SK-N-SH treated with all-trans-retinoic acid at 6 μM for 48 hours (cell line): ENCODE measurements at regions not wholly inside any gene's neighbourhood (a gene's known extent, or its start where the extent isn't known, plus 50 kb on each side); places are given as distances from the start of the nearest gene placed in this dataset.

ENCODE experiments used
- BACH2 ChIP-seq: fragments of 250-450 bp; sonication (Bioruptor Pico); IDR thresholded peaks from 2 replicates; pipeline ENCODE4 v1.9.0; 2021; ENCODE audit warnings: mild to moderate bottlenecking, borderline replicate concordance
- CREB5 ChIP-seq: fragments of 250-450 bp; sonication (Bioruptor Pico); IDR thresholded peaks from 2 replicates; pipeline ENCODE4 v1.5.1; 2020; ENCODE audit warnings: low read depth, mild to moderate bottlenecking, moderate library complexity
- CSDC2 ChIP-seq: fragments of 250-450 bp; sonication (Bioruptor Pico); IDR thresholded peaks from 2 replicates; pipeline ENCODE4 v1.5.0; 2020; ENCODE audit warnings: mild to moderate bottlenecking, moderate library complexity
- CSRNP3 ChIP-seq: fragments of 250-450 bp; sonication (Bioruptor Pico); IDR thresholded peaks from 2 replicates; pipeline ENCODE4 v1.5.1; 2021; ENCODE audit warnings: mild to moderate bottlenecking, moderate library complexity
- GLIS3 ChIP-seq: fragments of 250-450 bp; sonication (Bioruptor Pico); IDR thresholded peaks from 2 replicates; pipeline ENCODE4 v1.5.0; 2020; ENCODE audit warnings: mild to moderate bottlenecking, moderate library complexity
- PATZ1 ChIP-seq: fragments of 250-450 bp; sonication (Bioruptor Pico); IDR thresholded peaks from 2 replicates; pipeline ENCODE4 v1.8.0; 2020; ENCODE audit warnings: mild to moderate bottlenecking, moderate library complexity, borderline replicate concordance
- PPARA ChIP-seq: fragments of 250-450 bp; sonication (Bioruptor Pico); IDR thresholded peaks from 2 replicates; pipeline ENCODE4 v1.5.0; 2020; ENCODE audit warnings: mild to moderate bottlenecking, borderline replicate concordance
- RARB ChIP-seq: fragments of 250-450 bp; sonication (Bioruptor Pico); IDR thresholded peaks from 2 replicates; pipeline ENCODE4 v1.8.0; 2021; ENCODE audit warnings: mild to moderate bottlenecking, moderate library complexity
- TOX ChIP-seq: fragments of 250-450 bp; sonication (Bioruptor Pico); IDR thresholded peaks from 2 replicates; pipeline ENCODE4 v1.8.0; 2021; ENCODE audit warnings: mild to moderate bottlenecking, moderate library complexity, borderline replicate concordance
- ZFP3 ChIP-seq: fragments of 250-450 bp; sonication (Bioruptor Pico); IDR thresholded peaks from 2 replicates; pipeline ENCODE4 v1.5.0; 2020; ENCODE audit warnings: mild to moderate bottlenecking, moderate library complexity
- ZNF70 ChIP-seq: fragments of 450-650 bp; formaldehyde crosslinking; IDR thresholded peaks from 2 replicates; pipeline ENCODE4 v1.5.0; 2020; ENCODE audit warnings: mild to moderate bottlenecking, moderate library complexity

GRCh38 chr4:12446657-12447185 is 1018.0 kb upstream of the HS3ST1 start:
- TF ChIP-seq CREB5 (CRISPR knock-in tag) (no peak), PPARA (CRISPR knock-in tag) (no peak), RARB (no peak), CSRNP3 (CRISPR knock-in tag) (no peak), TOX (CRISPR knock-in tag) (no peak), CSDC2 (no peak), PATZ1 (CRISPR knock-in tag) (no peak), ZFP3 (CRISPR knock-in tag) (no peak), ZNF70 (CRISPR knock-in tag) (no peak), BACH2 (CRISPR knock-in tag) (no peak), GLIS3 (CRISPR knock-in tag) (no peak)
